ENCODE measurements at regions not wholly inside any gene's neighbourhood (a gene's known extent, or its start where the extent isn't known, plus 50 kb on each side); places are given as distances from the start of the nearest gene placed in this dataset.

- Histone ChIP-seq H3K4me3 (no peak overlapping the region), H3K27me3 (no peaks in the 10 kb centered on the region), H3K4me1 (peaks cover 0 to 64% of the 10 kb centered on the region in 2 donors), H3K9me3 (no peaks in the 10 kb centered on the region), H3K27ac (peak overlapping the region; percentile 73 to 85), H3K36me3 (no peaks in the 10 kb centered on the region)
- no peak for DNase-seq (ENCODE audit: low spot score)
- TF ChIP-seq CTCF (IDR thresholded peaks at IDR 0.05): no peak
Measured at GRCh38 chr2:43107679-43108078, 118.7 kb downstream of the ZFP36L2 start.

- Histone ChIP-seq H3K36me3 (no peaks in the 10 kb centered on the region), H3K27me3 (no peaks in the 10 kb centered on the region), H3K9me3 (no peaks in the 10 kb centered on the region), H3K27ac (peak overlapping the region; percentile 73 to 85), H3K4me3 (no peak overlapping the region), H3K4me1 (peaks cover 0 to 67% of the 10 kb centered on the region in 2 donors)
- no peak for DNase-seq (ENCODE audit: low spot score)
- TF ChIP-seq CTCF (IDR thresholded peaks at IDR 0.05): no peak
Measured at GRCh38 chr2:43106559-43107527, 119.6 kb downstream of the ZFP36L2 start.

GRCh38 chr2:43105586-43106558 lies 120.5 kb downstream of the ZFP36L2 start:
- Histone ChIP-seq H3K4me3 (no peak overlapping the region), H3K9me3 (no peaks in the 10 kb centered on the region), H3K27ac (peak overlapping the region; percentile 73 to 85), H3K4me1 (peaks cover 0 to 75% of the 10 kb centered on the region in 2 donors), H3K36me3 (no peaks in the 10 kb centered on the region), H3K27me3 (no peaks in the 10 kb centered on the region)
- DNase-seq (ENCODE audit: low spot score): no peak
- peak in 1 of 2 donors; percentile 42 for TF ChIP-seq CTCF (IDR thresholded peaks at IDR 0.05)

GRCh38 chr2:43104763-43105162 lies 121.6 kb downstream of the ZFP36L2 start:
- H3K4me3 ChIP-seq: no peak overlapping the region
- no peak for TF ChIP-seq CTCF (IDR thresholded peaks at IDR 0.05)
- H3K4me1 ChIP-seq: peaks cover 0 to 70% of the 10 kb centered on the region in 2 donors
- peak overlapping the region in 1 of 2 donors; percentile 85 for H3K27ac ChIP-seq
- no peaks in the 10 kb centered on the region for H3K27me3 ChIP-seq
- H3K9me3 ChIP-seq: no peaks in the 10 kb centered on the region
- H3K36me3 ChIP-seq: no peaks in the 10 kb centered on the region
- DNase-seq (ENCODE audit: low spot score): no peak

GRCh38 chr2:43104106-43104505 lies 122.3 kb downstream of the ZFP36L2 start:
- no peak overlapping the region for H3K4me3 ChIP-seq
- peak overlapping the region in 1 of 2 donors; percentile 85 for H3K27ac ChIP-seq
- H3K27me3 ChIP-seq: no peaks in the 10 kb centered on the region
- no peaks in the 10 kb centered on the region for H3K36me3 ChIP-seq
- no peaks in the 10 kb centered on the region for H3K9me3 ChIP-seq
- peaks cover 0 to 63% of the 10 kb centered on the region in 2 donors for H3K4me1 ChIP-seq
- DNase-seq (ENCODE audit: low spot score): no peak
- TF ChIP-seq CTCF (IDR thresholded peaks at IDR 0.05): no peak
